GM21423 (cell line): ENCODE measurements at regions not wholly inside any gene's neighbourhood (a gene's known extent, or its start where the extent isn't known, plus 50 kb on each side); places are given as distances from the start of the nearest gene placed in this dataset.
"Not testable (repeated sequence)": the region's sequence is repeated elsewhere in the genome, so short reads cannot be mapped to it uniquely, and the experiment has no call there.

Source experiments
- ATAC-seq: cut with Tn5 transposase; IDR thresholded peaks from one replicate; pipeline ENCODE4 v1.9.1; 2021; ENCODE audit warnings: mild to moderate bottlenecking, moderate library complexity; ENCODE audit not compliant: unreplicated experiment

DNA sequence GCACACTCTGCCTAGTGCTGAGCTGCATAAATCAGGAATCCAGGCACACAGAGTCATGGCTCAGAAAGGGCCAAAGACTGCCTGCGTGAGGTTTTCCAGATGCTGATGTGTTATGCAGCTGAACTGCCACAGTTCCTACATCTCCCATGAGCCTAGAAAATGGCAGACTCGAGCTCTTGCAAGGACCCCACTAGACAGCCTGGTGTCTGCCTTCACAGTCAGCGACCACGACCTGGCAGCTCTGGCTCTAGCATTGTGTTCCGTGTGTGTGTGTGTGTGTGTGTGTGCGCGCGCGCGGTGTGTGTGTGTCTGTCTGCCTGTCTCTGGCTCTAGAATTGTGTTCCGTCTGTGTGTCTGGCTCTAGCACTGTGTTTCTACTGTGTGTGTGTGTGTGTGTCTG, 203.6 kb upstream of the AGTR2 start:
- ATAC-seq: no peak

DNA sequence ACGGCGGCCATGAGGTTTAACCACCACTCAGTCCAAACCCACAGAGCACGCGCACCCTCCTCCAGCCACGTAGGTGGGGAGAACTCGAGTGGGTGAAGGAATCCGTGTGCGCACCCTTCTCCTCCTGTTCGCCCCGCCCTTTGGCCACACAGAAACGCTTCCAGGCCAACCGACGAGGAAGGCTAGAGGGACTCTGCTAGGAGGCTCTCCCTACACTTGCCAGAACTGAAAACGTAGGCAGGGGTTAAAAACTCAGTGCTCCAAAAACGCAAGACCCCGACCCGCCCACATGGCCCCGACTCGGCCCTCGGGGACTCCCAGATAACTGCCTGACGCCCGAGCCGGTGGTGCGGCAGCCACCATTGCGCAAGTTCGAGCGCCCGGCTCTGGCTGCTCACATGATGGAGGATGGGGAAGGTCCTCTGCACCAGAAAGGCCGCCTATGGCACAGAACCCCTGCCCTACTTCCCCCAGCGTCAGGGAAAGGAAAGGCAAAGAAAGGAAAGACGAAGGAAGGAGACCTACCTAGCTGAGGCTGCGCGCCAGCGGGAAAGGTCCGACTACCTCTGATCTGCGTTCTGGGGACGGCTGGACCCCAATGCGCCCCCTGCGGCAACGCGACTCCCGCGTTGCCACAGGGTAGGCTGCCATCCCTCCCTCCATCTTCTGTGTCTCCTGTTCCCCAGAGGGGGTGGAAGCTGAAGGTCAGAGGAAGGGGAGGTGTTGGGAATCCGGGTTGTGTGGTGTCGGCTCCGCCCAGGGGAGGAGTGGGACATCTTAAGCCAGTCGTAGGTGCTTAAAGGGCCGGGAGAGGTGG, 201.9 kb upstream of the AGTR2 start:
- ATAC-seq: peak; percentile 72

DNA sequence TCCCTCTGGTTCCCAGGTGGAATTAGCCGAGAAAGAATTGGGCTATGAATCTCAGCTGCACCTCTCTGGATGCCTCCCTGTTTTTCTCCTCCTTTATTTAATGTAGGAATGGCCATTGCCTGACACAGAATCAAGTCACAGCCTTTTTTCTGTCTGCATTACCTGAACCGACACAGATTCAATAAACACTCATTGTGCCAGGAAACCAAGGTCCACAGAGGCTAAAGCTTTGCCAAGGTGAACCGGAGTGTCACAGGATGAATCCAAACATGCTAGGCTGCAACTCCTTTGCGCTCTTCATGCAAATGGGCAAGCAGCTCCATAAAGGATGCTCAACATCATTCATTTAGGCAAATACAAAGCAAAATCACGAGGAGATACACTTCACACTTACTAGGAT, 199.8 kb upstream of the AGTR2 start:
- no peak for ATAC-seq

DNA sequence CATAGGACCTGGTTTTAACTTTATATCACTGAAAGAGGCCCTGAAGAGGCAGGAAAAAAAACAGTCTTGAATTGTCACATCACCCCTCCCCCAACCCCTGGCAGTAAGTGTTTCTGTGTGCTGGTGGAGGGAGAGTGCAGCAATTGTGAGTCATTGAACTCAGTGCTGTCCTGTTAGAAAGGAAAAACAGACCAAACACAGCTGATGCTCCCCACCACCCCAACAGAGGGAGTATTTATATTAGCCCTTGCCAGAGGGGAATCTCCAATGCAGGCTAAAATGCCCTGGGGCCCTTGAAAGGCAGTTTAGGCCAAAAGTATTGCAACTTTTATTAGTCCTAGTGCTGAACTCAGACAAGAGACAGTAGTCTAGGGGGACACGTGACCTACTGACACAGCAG, 197.8 kb upstream of the AGTR2 start:
- no peak for ATAC-seq

DNA sequence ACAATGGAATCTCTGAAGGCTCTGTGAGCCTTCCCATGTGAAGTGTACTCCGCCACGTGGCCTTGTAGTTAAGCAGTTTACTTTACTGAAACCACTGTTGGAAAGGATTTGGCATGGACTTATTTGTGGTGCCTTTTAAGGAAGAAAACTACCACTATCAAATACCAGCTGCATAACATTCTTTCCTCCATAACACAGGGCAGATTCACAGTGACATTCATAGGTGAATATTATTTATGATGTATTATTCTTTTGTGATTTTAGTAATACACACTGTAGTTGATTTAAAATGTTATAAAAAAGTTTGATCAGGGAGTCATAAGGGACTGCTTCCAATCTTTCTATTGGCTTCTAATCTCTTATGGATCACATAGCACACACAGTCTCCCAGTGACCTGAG, 192.5 kb upstream of the AGTR2 start:
- ATAC-seq: no peak

DNA sequence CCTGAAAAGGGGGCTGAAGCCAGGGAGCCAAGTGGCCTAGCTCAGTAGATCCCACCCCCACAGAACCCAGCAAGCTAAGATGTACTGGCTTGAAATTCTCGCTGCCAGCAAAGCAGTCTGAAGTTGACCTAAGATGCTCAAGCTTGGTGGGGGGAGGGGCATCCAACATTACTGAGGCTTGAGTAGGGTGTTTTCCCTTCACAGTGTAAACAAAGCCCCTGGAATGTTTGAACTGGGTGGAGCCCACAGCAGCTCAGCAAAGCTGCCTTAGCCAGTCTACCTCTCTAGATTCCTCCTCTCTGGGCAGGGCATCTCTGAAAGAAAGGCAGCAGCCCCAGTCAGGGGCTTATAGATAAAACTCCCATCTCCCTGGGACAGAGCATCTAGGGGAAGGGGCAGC, 187.4 kb upstream of the AGTR2 start:
- not testable (repeated sequence) for ATAC-seq

DNA sequence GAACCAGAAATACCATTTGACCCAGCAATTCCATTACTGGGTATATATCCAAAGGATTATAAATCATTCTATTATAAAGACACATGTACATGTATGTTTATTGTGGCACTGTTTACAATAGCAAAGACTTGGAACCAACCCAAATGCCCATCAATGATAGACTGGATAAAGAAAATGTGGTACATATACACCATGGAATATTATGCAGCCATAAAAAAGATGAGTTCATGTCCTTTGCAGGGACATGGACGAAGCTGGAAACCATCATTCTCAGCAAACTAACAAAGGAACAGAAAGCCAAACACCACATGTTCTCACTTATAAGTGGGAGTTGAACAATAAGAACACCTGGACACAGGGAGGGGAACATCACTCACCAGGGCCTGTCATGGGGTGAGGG, 183.1 kb upstream of the AGTR2 start:
- ATAC-seq: not testable (repeated sequence)

DNA sequence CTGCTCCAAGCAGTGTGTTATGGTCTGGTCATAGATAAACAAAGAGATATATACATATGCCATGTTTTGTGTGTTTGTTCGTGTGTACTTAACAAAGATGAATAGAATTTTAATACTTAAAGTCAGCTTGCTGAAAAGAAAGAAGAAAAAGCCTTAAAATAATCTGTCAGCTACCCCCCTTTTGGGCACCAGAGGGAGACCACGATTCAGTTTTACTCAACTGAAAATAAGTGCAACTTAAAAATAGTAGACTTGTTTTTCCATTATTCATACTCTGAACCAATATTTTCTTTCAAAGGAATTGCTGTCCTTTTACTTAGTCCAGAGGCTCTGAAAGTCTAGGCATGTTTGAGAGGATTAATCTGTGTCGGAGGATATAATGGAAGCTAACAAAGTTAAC, 181.7 kb upstream of the AGTR2 start:
- no peak for ATAC-seq

DNA sequence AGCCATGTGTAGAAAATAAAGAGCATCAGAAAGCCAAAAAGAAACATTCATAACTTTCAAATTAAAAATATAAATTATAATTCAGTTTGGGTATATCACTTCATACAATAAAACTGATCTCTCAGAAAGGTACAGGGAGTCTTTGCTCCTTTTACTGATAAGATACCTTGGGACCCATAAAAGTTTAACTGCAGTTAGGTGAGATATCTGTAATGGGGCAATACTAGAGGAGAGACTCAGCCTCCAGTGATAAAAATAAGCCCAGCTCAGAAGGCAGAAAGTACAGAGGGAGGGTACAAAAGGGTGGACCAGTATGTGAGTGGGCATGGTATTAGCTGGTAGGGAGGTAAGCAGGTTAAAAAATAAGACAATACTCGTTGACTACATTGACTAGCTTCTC, 180.9 kb upstream of the AGTR2 start:
- no peak for ATAC-seq

DNA sequence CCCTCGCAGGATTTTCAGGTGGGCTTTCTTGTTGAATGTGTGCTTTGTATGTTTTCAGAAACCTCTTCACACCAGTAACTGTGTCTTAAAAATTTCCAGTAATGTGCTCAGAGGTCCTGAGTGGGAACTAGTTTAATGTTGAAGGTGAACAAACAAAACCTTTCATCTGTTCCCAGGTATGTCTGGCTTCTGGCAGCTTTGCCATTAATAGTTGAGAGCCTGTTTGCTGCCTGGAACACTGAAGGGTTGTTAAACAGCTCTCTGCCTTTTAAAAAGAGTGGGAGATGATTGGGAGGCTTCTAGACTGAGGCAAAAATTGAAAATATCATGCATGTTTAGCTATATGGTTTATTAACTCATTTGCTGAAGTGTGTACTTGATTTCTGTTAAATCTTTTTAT, 161.2 kb upstream of the AGTR2 start:
- no peak for ATAC-seq

DNA sequence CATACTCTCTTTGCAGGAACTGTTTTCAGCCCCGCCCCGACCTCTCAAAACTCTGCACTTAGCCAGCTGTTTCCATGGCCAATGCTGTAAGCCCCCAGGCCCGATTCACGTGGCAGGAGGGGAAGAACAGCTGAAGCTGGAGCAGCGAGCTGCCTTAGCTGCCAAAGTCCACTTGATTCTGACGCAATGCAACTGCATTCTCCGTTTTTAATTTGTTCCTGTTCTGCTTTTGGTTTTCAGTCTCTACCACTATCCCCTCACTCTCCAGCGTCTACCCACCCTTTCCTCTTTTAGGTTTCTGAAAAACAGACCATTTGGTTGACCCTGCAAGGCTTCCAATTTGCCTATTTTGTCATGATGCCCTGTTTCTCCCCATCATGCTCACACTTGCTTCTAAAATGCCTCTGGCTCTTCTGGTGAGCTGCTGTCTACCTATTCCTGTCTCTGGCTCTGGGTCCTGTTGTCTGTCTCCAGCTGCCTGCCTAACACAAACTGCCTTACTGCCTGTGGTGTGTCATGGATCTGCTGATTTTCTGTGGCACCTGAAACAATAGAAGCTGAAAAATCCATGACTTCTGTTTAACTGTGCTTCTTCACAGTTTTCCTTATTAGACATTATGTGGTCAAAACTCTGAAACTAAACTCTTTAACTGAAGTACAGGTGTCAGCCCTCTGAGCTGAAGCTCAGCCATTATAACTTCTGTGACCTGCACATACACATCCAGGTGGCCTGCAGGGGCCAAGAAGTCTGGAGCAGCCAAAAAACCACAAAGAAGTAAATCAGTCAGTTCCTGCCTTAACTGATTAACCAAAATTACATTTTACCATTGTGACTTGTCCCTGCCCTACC, 160.5 kb upstream of the AGTR2 start:
- peak; percentile 81 for ATAC-seq

DNA sequence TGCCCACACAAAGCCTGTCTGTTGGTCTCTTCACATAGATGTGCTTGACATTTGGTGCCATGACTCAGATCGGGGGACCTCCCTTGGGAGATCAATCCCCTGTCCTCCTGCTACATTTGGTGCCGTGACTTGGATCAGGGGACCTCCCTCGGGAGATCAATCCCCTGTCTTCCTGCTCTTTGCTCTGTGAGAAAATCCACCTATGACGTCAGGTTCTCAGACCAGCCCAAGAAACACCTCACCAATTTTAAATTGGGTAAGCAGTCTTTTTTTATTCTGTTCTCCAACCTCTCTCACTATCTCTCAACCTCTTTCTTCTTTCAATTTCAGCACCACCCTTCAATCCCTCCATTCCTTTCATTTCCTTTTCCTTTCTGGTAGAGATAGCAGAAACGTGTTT, 159.6 kb upstream of the AGTR2 start:
- ATAC-seq: no peak

DNA sequence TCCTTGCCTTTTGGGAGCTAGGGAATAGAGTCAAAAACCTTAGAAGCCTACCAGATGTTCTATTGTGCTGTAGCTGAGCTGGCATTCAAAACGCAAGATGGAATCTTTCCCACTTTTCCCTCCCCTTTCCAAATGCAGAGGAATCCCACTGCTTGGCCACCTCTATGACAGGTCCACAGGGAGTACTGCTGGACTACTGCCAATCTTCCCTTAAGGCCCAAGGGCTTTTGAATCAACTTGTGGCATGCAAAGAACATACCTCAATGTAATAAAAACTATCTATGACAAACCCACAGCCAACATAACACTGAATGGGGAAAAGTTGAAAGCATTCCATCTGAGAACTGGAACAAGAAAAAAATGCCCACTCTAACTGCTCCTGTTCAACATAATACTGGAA, 139.2 kb upstream of the AGTR2 start:
- no peak for ATAC-seq
